ENCODE measurements at regions not wholly inside any gene's neighbourhood (a gene's known extent, or its start where the extent isn't known, plus 50 kb on each side); places are given as distances from the start of the nearest gene placed in this dataset.

GRCh38 chr3:5951026-5951425, 763.5 kb downstream of the EDEM1 start:
- TF ChIP-seq ATF3 (CRISPR knock-in tag; IDR thresholded peaks at IDR 0.05) (no peak), MYC (CRISPR knock-in tag; IDR thresholded peaks at IDR 0.05; ENCODE audit: borderline replicate concordance) (no peak), HMGXB4 (CRISPR knock-in tag; IDR thresholded peaks at IDR 0.05; ENCODE audit: borderline replicate concordance in 1 of 2, low read depth in 1 of 2) (no peak), SATB2 (CRISPR knock-in tag; IDR thresholded peaks at IDR 0.05) (no peak)
